Neural cell (in vitro differentiated cells): ENCODE measurements at regions not wholly inside any gene's neighbourhood (a gene's known extent, or its start where the extent isn't known, plus 50 kb on each side); places are given as distances from the start of the nearest gene placed in this dataset.

Experiments
- EP300 ChIP-seq: fragments of 450-650 bp; conservative IDR thresholded peaks from 2 replicates; pipeline ENCODE4 v1.6.1; 2014; ENCODE audit warnings: antibody characterized with exemption, mild to moderate bottlenecking, moderate library complexity; ENCODE audit not compliant: poor library complexity, severe bottlenecking
- EZH2 ChIP-seq: fragments of 200-600, 300-800 bp; shearing (Covaris generic), sonication (generic); IDR thresholded peaks from 2 replicates; pipeline ENCODE4 v1.6.1; 2014; ENCODE audit warnings: antibody characterized with exemption, low read length, borderline replicate concordance, mild to moderate bottlenecking; ENCODE audit not compliant: insufficient read depth, poor library complexity, severe bottlenecking
- POLR2AphosphoS5 ChIP-seq: IDR thresholded peaks from 2 replicates; pipeline ENCODE4 v1.6.1; 2012
- RAD21 ChIP-seq: fragments of 450-650 bp; conservative IDR thresholded peaks from 2 replicates; pipeline ENCODE4 v1.6.1; 2014; ENCODE audit warnings: antibody characterized with exemption, mild to moderate bottlenecking, moderate library complexity
- REST ChIP-seq: IDR thresholded peaks from 2 replicates; pipeline ENCODE4 v1.6.1; 2012; ENCODE audit warnings: borderline replicate concordance
- TAF1 ChIP-seq: IDR thresholded peaks from 2 replicates; pipeline ENCODE4 v1.6.1; 2012; ENCODE audit warnings: low read depth
- TF ChIP-seq, protein P1 (sequence below): fragments of 450-650 bp; IDR thresholded peaks from 2 replicates; pipeline ENCODE4 v1.5.1; 2014; ENCODE audit warnings: antibody characterized with exemption, mild to moderate bottlenecking, moderate library complexity; ENCODE audit not compliant: poor library complexity, severe bottlenecking

DNA sequence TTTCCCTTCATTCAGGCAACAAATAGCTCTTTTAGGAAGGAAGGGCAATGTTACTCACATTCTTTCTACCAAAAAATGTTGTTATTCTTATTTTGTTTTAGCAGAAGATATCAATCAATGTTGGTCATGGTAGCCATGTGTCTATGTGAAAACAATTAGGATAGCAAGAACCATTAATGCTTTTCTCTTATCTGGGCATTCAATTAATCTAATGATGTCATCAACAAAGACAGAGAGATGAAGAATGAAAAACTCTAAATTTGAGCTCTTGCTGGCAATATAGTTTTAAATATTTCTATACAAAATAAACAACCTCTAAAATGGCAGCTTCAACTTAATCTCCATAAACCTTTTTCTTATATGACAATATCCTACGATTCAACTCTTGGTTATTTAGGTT, 353.7 kb upstream of the ANKRD30A start:
- TF ChIP-seq, protein P1, sequence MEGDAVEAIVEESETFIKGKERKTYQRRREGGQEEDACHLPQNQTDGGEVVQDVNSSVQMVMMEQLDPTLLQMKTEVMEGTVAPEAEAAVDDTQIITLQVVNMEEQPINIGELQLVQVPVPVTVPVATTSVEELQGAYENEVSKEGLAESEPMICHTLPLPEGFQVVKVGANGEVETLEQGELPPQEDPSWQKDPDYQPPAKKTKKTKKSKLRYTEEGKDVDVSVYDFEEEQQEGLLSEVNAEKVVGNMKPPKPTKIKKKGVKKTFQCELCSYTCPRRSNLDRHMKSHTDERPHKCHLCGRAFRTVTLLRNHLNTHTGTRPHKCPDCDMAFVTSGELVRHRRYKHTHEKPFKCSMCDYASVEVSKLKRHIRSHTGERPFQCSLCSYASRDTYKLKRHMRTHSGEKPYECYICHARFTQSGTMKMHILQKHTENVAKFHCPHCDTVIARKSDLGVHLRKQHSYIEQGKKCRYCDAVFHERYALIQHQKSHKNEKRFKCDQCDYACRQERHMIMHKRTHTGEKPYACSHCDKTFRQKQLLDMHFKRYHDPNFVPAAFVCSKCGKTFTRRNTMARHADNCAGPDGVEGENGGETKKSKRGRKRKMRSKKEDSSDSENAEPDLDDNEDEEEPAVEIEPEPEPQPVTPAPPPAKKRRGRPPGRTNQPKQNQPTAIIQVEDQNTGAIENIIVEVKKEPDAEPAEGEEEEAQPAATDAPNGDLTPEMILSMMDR, result no peak
- TF ChIP-seq RAD21, result no peak
- no peak for TF ChIP-seq EZH2
- TF ChIP-seq POLR2AphosphoS5, result no peak
- TF ChIP-seq REST, result no peak
- no peak for TF ChIP-seq TAF1
- no peak for TF ChIP-seq EP300
